Kidney tubule cell (primary cell): ENCODE measurements at regions not wholly inside any gene's neighbourhood (a gene's known extent, or its start where the extent isn't known, plus 50 kb on each side); places are given as distances from the start of the nearest gene placed in this dataset.
A peak's percentile ranks its signal among the peaks of the same experiment; 100 is the strongest.

Experiments used
- DNase-seq: peaks from one replicate; pipeline ENCODE4 v3.0.0-alpha.2; 2018; ENCODE audit warnings: low spot score

GRCh38 chr2:67241453-67241852 lies 155.7 kb upstream of the ETAA1 start:
- no peak for DNase-seq

GRCh38 chr2:67242456-67242855 lies 154.7 kb upstream of the ETAA1 start:
- DNase-seq = no peak

- no peak for DNase-seq
Observed at GRCh38 chr2:67243919-67244318, 153.2 kb upstream of the ETAA1 start.

- no peak for DNase-seq
Observed at GRCh38 chr2:67246791-67247190, 150.3 kb upstream of the ETAA1 start.

GRCh38 chr2:67251741-67252140 lies 145.4 kb upstream of the ETAA1 start:
- no peak for DNase-seq

- DNase-seq = peak; percentile 30
Observed at GRCh38 chr2:67255933-67256615, 141.1 kb upstream of the ETAA1 start.

- DNase-seq = no peak
Observed at GRCh38 chr2:67256892-67257291, 140.2 kb upstream of the ETAA1 start.

- no peak for DNase-seq
Observed at GRCh38 chr2:67258122-67258521, 139.0 kb upstream of the ETAA1 start.

GRCh38 chr2:67258831-67259230 lies 138.3 kb upstream of the ETAA1 start:
- DNase-seq = no peak

GRCh38 chr2:67259556-67260342 lies 137.4 kb upstream of the ETAA1 start:
- peak; percentile 93 for DNase-seq

GRCh38 chr2:67260343-67261277 lies 136.5 kb upstream of the ETAA1 start:
- peak; percentile 98 for DNase-seq

GRCh38 chr2:67267241-67267640 lies 129.9 kb upstream of the ETAA1 start:
- no peak for DNase-seq

GRCh38 chr2:67268797-67269196 lies 128.3 kb upstream of the ETAA1 start:
- DNase-seq = peak; percentile 73

GRCh38 chr2:67272195-67272594 lies 124.9 kb upstream of the ETAA1 start:
- peak; percentile 48 for DNase-seq

- DNase-seq = no peak
Observed at GRCh38 chr2:67277450-67277849, 119.7 kb upstream of the ETAA1 start.

GRCh38 chr2:67281101-67281500 lies 116.0 kb upstream of the ETAA1 start:
- no peak for DNase-seq

GRCh38 chr2:67283641-67284040 lies 113.5 kb upstream of the ETAA1 start:
- DNase-seq = no peak

- DNase-seq = peak; percentile 12
Observed at GRCh38 chr2:67286981-67287759, 110.0 kb upstream of the ETAA1 start.

GRCh38 chr2:67289271-67289670 lies 107.9 kb upstream of the ETAA1 start:
- DNase-seq = peak; percentile 62

GRCh38 chr2:67289921-67290371 lies 107.2 kb upstream of the ETAA1 start:
- peak; percentile 98 for DNase-seq

GRCh38 chr2:67290451-67291290 lies 106.5 kb upstream of the ETAA1 start:
- DNase-seq = peak; percentile 97
